ENCODE measurements at regions not wholly inside any gene's neighbourhood (a gene's known extent, or its start where the extent isn't known, plus 50 kb on each side); places are given as distances from the start of the nearest gene placed in this dataset.
A peak's percentile ranks its signal among the peaks of the same experiment; 100 is the strongest.

GRCh38 chr9:126275386-126276001, 51.1 kb upstream of the MVB12B start:
- peak in 12 of 14 donors; percentile 6 to 83 (median 72) for DNase-seq

DNA sequence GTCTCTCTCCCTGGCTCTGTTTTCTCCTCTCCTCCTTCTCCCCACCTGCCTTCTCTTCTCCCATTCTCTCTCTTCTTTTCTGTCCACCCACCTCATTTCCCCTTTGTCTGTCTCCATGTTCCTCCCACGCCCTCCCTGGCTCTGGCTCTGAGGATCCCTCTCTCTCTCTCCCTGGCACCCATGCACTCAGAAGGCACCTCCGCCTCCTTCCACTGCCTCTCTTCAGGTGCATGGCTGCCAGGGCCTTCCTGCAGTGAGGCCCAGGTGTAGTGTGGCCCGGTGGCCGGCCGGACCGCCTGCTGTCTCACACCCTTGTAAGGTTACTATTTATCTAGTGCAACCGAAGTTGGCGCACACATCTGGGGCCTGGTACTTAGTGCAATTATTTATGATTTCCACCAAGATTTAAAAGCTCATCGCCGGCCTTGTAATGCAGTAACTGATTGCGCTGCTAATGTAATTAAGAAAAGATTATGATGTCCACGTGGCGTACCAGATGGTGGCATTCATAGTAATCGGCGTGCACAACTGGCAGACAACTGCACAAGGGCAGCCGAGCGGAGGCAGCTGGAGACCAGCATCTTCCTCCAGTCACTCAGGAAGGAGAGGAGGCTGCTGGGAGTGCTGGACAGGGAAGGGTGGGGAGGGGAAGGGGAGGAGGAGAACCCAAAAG, 50.4 kb upstream of the MVB12B start:
- DNase-seq = peak in 3 of 14 donors; percentile 39 to 82 (median 70)
